Right lobe of liver (tissue), 4 donors: ENCODE measurements at regions not wholly inside any gene's neighbourhood (a gene's known extent, or its start where the extent isn't known, plus 50 kb on each side); places are given as distances from the start of the nearest gene placed in this dataset.

ENCODE experiments used
- POLR2A ChIP-seq: fragments of 450-650 bp; IDR thresholded peaks from one replicate; pipeline ENCODE4 v1.6.1; 2017; ENCODE audit warnings: antibody characterized with exemption, mild to moderate bottlenecking
- TF ChIP-seq, protein P1 (sequence below), 4 donors: fragments of 200-600 bp in 3 of 4; fragments of 450-650 bp in 1 of 4; IDR thresholded peaks; one replicate each; pipeline versions ENCODE4 v1.5.1 to v1.8.0; 2016 to 2022; ENCODE audit warnings: antibody characterized with exemption in 4 of 4, mild to moderate bottlenecking in 2 of 4
- donor health status: DM: no; HTN: no; CAD: no.
- donor health status: DM: no; HTN: no; CAD: no.
- donor health status: DM: no; HTN: yes; CAD: no.

DNA sequence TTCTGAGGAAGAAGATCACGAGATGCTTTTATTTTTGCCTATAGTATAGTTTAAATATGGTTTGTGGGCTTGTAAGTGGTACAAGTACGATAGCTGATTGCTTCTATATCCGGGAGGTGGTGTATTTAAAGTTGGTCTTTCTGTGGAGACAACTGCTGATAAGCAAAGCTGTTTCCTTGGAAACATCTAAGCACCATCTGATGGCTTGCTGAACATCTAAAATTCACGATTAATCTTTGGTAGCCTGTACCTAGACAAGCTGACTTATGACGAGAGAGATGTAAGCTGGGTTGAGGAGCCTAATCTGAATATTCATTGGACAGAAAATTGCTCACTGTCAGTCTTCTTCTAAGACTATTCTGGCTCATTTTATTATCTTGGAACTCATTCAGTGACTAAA is 74.6 kb upstream of the NWD2 start:
- TF ChIP-seq POLR2A = no peak
- TF ChIP-seq, protein P1, sequence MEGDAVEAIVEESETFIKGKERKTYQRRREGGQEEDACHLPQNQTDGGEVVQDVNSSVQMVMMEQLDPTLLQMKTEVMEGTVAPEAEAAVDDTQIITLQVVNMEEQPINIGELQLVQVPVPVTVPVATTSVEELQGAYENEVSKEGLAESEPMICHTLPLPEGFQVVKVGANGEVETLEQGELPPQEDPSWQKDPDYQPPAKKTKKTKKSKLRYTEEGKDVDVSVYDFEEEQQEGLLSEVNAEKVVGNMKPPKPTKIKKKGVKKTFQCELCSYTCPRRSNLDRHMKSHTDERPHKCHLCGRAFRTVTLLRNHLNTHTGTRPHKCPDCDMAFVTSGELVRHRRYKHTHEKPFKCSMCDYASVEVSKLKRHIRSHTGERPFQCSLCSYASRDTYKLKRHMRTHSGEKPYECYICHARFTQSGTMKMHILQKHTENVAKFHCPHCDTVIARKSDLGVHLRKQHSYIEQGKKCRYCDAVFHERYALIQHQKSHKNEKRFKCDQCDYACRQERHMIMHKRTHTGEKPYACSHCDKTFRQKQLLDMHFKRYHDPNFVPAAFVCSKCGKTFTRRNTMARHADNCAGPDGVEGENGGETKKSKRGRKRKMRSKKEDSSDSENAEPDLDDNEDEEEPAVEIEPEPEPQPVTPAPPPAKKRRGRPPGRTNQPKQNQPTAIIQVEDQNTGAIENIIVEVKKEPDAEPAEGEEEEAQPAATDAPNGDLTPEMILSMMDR (IDR thresholded peaks at IDR 0.05) = no peak
